Middle frontal gyrus (tissue), 1 donor: ENCODE measurements at regions not wholly inside any gene's neighbourhood (a gene's known extent, or its start where the extent isn't known, plus 50 kb on each side); places are given as distances from the start of the nearest gene placed in this dataset.
A peak's percentile ranks its signal among the peaks of the same experiment; 100 is the strongest.

Experiments used
- DNase-seq: peaks from one replicate; pipeline ENCODE4 v3.0.0-alpha.2; 2015; ENCODE audit warnings: low spot score; ENCODE audit errors: extremely low spot score

DNA sequence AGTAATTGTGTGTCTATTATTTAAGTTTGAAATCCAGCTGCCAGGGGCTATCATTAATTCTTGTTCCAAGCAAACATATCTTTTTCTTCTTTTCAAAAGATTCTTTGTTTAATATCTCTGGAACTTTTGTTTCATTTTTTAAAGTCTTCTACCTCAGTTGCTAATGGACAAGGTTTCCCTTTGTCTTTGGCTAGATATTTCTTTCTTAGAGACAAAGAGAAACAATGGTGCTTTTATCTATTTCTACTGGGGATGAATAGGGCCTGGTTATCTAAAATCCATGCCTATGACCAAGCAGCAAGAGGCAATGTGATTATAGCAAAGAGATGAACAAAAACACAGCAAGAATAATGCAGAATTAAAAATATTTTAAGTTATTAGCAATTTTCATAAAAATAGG is 661.3 kb upstream of the KLF12 start:
- DNase-seq = no peak

DNA sequence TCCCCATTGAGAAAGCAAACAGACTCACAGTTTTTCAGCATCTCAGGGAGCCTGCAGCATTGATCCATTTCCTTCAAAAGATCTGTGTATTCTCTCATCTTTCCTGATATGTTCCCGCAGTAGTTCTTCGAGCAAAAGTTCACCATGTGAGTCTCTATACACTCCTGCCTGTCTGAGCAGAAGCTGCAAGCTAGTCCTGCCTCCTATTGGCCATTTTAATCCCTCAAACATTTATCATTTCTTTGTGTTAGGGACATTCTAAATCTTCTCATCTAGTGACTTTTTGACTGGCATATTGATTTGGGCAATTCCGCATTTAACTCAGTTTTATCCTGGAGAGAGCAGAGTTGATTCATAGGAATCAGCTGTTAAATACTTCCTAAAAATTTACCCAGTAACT is 660.4 kb upstream of the KLF12 start:
- no peak for DNase-seq

DNA sequence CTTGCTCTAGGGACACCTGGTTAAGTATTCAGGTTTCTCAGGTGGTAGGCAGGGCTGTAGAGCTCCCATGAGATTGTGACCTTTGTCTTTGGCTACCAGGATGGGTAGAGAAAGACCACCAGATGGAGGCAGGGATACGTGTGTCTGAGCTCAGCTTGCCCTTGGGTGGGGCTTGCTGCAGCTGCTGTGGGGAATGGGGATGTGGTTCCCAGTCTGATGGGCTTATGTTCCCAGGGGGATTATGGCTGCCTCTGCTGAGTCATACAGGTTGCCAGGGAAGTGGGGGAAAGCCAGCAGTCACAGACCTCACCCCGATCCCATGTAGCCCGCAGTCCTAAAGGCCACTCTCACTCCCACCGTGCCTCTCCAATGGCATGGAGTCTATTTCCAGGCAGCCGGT is 659.9 kb upstream of the KLF12 start:
- DNase-seq = no peak

DNA sequence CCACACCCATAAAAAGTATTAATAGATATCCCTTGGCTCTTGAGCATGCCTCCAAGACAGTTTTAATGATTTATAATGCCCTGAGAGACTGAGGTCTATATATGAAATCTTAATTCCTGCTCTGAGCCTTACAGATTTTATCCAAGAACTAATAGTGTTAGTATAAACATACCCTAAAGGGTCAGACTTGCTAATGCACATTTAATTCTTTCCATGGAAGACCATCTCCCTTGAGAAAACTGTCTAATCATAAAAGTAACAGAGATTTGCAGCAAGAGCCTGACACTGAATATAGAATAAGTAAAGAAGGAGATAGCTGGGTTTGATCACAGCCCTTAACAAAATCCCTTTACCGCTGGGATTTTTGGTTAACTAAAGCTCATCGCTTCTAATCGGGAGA is 650.8 kb upstream of the KLF12 start:
- DNase-seq = no peak

DNA sequence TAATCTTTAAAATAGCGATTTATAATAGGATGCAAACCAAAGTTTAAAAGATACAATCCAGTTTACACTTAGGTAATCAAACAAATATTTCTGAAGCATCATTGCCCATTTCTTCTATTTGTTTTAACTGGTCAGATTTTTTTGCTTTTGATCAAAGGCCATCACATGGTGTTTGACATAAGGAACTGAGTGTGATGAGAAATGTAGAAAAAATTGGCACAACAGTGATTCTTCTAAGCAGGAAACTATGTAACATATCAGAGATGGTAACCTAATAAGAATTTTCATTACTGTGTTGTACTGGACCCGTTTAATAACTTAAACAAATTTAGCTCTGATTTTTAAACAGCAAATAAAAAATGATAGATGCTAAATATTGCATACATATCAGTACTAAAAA is 644.7 kb upstream of the KLF12 start:
- no peak for DNase-seq

DNA sequence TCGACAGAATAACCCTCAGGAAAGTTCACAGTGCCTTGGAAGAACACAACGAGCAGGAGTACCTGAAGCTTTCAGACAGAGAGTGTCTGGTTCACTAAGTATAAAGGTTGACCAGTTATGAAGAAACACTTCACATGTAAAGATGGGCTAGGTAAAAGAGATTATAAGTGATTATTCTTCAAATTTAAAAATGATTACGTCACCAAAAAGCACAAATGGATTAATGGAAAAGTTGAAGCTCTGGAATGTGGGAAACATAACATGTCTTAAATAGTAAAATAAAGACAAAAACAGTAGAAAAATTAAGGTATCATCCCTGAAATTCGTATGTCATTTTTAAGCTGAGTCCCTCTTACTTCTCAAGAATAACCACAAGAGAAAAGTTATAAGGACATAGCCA is 643.9 kb upstream of the KLF12 start:
- no peak for DNase-seq

DNA sequence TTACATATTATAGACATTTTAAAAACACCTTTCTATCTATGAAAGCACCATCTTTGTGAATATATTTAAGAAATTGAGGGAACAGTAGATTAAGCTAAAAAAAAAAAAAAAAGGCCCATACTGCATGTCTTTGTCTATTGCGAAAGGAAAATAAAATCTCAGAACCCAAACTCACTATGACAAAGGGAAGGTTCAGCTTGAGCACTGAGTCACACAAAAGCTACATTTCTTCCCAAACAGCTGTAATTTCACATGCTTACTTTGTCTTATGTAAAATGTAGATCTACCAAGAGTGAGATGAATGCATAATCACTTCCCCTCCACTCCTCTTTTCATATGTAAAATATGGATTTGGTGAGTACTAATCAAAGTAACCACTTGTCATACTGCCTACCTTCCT is 640.1 kb upstream of the KLF12 start:
- DNase-seq = no peak

DNA sequence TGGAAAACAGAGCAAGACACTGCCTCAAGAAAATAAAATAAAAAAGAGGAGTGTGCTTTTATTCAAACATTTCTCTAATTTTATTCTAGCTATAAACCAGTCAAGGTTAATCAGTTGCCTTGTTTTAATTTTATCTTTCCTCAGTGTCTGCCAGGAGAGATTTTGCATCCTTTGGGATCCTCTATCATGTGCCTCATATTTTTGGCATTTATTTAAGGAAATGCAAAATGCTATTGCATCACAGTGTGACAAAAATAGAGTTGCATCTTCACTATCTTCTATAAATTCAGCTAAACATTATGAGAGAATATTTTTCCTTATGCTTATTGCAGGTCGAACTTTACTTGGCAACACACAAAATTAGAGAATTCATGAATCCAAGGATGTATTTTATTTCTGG is 639.0 kb upstream of the KLF12 start:
- peak; percentile 36 for DNase-seq

DNA sequence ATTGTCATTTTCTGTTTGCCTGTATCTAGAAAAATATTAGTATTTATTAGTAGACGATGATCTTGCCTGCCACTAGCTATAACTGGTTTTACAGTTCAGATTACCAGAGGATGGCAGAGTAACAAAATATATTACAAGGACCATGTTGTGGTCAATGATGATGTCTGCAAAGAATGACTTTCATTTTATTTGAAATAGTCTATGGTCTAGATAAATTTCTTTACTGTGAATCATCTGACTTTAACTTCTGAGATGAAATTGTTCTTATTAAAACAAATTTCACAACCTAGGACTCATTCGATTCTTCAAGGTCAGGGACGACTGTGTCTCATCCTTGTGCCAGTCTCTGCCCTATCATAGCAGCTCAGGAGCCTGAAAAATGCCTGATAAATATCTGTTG is 637.8 kb upstream of the KLF12 start:
- DNase-seq = no peak

DNA sequence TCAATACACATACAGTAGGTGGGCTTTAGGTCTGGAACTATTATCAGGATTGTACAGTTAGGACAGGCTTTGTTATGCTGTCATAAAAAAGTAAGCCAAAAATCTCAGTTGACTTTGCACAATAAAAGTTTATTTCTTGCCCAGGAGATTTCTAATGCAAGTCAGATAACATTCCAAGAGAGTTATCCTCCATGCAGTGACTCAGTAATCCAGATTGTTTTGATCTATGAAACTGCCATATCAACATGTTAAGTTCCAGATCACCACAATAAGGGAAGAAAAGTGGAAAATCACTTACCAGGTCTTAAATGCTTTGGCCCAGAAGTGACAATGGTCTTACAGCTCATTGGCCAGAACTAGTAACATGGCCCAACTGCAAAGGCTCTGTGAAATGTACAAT is 636.2 kb upstream of the KLF12 start:
- DNase-seq = no peak

DNA sequence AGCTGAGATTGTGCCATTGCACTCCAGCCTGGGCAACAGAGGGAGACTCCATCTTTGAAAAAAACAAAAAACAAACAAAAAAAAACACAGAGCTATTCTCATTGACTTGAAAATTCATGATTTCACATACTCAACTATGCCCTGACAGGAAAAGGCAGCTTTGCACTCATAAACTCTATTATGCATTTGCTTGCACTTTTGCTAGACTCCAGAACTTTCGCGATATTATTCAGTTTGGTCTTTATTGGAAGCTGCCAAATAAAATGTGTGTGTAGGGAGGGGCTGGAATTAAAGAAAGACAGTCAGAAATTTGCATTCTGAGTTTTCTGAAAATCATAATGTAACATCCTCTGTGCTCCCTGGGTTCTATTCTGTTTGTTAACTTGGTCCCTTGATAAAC is 635.1 kb upstream of the KLF12 start:
- no peak for DNase-seq

DNA sequence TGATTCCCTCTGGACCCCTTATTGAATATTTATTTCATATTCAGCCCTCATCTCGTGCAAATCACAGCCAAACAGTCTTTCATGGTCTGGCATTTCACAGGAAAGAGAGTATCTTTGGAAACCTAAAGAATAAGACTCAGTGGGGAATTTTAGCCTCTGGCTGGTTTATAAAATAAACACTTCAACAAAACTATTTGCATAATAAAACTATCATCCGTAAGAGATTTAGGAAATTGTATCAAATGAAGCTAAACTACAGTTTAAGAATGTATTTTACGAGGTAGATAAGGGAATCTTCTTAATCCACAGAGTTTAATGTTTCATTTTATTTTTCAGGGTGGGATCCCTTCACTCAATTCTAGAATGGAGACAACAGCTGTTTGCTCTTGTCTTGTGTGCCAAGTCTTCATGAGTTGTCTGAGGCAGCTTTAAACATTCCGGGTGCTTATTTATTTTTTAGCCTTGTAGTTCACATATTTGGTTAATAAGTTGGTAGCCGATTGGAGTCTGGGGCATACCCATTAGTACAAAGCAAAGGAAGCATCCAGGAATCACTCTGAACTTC is 634.4 kb upstream of the KLF12 start:
- DNase-seq = no peak

DNA sequence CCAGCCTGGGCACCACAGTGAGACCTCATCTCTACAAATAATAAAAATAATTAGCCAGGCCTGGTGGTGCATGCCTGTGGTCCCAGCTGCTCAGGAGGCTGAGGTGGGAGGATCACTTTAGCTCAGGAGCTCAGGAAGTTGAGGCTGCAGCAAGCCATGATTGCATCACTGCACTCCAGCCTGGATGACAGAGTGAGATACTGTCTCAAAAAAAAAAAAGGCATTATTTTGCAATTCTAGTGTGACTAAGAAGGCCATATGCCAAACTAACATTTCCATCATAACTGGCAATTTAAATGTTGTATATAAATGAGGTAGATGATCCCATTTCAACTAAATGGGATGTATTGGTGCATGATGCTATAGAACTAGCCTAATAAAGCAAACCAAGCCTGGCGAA is 632.8 kb upstream of the KLF12 start:
- no peak for DNase-seq

DNA sequence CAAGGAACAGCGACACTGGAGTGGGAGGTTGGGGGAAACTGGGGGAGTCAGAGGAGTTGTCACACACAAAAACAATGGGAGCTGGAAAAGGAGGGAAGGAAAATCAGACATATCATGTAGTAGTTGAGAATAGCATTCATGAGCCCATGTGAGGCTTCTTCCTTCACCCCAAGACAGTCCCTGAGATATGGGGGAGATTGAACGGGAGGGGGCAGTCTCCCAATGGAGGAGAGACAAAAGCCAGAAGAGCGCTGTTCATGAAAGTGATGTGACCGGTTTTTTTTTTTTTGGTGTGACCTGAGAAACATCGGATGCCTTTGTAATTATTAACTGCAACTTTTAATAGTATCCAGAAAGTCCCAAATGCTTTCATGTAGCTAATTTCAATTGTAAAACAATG is 631.8 kb upstream of the KLF12 start:
- no peak for DNase-seq

DNA sequence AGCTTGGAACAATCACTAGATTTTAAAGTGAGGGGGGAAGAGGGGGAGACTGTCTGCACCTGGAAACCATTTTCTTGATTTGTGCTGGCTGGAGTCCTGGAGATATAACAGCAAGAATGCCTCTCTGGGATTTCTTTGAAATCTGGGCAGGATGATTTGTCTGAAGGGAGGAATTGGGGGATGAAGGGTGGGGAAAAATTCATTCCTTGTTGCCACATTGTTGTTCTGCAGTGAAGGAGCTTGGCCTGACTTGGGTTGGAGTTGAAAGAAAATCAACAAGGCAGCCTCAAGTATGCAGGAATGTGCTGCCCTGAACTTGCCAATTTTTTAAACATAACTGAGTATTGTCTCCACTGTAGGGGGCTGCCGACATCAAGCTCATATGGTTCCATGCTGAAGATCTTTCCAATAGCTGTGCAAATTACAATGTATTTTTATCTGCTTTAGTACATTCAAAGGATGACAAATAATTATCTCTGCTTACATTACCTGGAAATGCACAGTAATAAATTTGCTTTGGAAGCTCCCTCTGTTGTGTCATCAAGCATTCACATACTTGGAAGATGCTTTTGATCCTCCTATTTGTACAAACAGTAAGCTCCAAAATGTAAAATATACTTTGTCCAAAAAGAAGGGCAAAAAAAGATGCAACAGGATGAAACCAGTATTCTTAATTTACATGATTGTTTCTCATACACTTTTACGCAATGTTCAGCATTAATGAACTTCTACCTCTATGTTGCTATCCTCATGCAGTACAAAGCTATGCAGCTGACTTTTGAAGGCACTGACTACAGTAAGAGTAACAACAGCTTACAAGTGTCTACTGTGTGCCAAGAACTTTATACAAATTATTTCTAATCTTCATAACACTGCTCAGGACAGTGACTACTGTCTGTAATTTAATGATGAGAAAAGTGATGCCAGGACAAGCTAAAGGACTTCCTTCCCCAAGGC is 627.9 kb upstream of the KLF12 start:
- DNase-seq = no peak

DNA sequence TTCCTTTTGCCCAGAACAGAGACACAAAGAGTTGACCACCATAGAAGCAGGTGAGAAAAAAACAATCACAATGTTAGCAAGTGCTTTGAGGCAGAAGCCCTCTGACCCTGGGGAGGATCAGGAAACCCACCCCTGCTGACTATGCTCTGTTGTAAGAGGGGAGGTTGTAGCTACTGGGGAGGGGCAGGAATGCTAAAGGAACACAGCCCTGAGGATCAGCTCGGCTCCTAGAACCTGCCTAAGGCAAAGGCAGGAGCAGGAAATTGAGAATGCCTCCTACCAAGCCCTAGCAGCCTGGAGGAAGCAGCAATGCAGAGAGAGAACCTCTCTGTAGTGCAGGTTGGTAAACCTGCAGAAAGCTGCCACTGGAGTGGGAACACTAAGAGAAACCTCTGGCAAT is 624.0 kb upstream of the KLF12 start:
- DNase-seq = no peak

DNA sequence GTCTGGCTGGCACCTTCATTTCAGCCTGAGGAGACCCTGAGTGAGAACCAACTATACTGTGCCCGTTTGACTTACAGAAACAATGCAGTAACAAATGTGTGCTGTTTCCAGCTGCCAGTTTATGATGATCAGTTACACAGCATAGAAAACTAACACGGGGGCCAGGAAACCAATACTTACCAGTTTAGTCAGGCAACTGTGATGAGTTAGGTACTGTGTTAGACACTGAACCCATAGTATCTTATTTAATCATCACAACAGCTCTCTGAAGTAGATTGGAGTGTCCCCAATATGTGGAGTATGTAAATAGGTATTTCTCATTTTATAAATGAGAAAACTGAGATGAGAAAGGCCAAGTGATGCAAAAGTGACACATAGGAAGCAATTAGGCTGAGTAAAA is 620.9 kb upstream of the KLF12 start:
- no peak for DNase-seq

DNA sequence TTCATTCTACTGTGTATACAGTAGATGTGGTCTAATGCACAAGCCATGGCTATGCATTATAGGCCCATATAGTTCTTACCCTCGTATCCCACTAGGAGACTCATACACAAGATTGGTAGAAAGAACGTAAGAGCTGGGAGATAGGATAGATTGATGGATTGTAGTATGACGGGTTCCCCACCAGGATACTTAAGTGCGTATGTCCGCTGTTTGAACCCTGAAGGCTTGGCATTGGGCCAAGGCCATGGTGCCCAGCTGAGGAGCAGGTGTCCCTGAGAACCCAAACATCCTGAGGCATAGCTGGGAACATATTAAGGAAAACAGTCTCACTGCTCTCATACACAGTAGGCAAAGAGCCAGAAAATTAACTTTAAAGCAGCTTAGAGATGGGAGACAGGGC is 617.5 kb upstream of the KLF12 start:
- DNase-seq = no peak

DNA sequence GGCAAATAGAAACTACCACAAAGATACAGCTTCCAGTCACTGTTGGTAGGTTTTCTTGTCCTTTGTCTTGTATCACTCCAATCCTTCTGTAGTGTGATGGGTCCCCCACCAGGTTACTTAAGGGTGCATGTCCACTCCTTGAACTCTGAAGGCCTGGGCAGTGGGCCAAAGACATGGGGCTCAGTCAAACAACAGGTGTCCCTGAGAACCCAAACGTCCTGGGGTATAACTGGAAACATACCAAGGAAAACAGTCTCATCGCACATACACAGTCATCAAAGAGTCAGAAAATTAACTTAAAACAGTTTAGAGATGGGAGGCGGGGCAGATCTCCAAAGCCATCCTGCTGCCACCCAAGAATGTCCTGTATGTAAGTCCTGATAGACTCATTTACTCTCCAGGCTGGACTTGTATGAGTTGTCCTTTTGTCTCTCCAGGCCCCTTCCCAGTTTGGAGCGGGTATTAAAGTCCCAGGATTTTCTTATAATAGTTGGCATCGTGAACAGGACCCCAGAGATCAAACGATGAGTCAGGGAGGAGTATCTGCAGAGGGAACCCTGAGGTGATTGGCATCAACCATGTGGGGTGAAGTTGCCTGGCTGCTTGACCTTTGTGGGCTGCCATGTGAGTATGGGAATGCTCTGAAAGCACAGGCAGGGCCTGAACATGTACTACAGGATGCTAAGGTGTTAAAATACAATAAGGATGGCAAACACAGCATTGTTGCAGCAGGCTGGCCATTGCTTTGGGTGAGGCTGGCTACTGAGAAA is 613.2 kb upstream of the KLF12 start:
- DNase-seq = no peak

DNA sequence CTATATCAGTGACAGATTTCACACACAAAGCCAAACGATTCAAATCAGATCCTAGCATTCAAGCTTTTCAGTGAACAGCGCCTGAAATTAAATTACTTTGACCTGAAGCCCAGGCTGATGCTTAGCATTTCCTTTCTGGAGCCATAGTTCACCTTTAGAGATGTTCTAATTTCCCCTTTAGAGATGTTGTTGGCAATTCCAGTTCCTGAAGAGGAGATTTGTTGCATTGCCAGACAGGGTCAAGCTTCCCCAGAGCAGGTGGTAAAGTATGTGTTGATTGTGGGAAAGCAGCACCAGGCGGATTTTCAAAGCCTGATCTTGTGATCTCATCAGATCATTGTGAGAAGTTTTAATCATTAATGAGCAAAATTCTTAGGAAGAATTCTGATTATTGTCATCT is 609.8 kb upstream of the KLF12 start:
- no peak for DNase-seq

DNA sequence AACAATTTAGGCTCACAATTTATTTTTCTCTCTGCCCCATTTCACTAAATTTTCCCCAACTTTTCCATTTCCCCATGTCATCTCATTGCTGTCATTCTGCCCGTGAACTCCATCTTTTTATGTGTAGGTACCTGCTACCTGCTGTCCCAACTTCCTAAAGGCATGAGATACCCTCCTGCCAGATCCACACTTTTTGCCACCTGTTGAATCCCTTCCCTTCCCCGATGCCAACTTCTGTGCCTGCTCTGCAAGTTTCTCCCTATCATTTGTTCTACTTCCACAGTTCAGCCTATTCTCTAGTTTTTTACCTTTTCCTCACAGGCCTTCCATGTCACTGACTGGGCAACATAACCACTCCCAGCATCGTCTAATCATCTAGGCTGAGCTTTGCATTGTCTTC is 607.5 kb upstream of the KLF12 start:
- DNase-seq = no peak

DNA sequence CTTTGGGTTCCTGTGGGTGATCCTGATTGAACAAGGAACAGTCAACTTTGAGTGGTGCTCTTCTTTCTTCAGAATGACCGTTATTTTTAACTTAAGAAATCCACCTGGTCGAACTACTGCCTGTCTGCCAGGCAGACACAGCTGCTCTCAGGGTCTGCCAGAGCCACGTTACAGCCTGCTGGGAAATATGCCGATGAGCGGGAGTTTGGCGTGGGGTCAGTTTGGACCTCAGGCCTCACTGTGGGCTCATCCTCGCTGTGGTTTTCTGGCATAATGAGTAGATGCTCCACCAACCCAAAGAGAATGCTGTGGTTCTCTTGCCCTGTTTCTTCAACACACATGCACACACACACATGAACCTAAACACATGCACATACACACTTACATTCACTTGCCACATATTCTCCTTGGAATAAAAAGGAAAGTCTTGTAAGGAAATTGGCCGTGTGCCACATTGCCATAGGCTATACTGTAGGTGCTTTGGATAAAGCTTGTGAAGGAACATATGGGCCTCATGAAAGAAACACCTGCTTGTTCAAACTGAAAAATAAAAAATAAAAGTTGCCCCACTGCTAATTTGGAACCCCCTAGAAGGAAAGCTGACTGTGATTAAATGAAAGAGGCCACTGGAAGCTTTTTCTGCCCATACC is 598.7 kb upstream of the KLF12 start:
- DNase-seq = no peak
